PFSK-1 (cell line): ENCODE measurements at regions not wholly inside any gene's neighbourhood (a gene's known extent, or its start where the extent isn't known, plus 50 kb on each side); places are given as distances from the start of the nearest gene placed in this dataset.

ENCODE experiments used
- FOXP2 ChIP-seq: optimal IDR thresholded peaks from 2 replicates; pipeline ENCODE3; 2011; ENCODE audit warnings: borderline replicate concordance, control low read depth, inconsistent platforms; ENCODE audit not compliant: insufficient read depth; ENCODE audit errors: extremely low read length, extremely low read depth
- POLR2AphosphoS5 ChIP-seq: IDR thresholded peaks from 2 replicates; pipeline ENCODE4 v1.6.1; 2012; ENCODE audit warnings: low read depth, mild to moderate bottlenecking, control low read depth, low read length, moderate library complexity
- REST ChIP-seq, 2 experiments: IDR thresholded peaks; 2 replicates each; pipeline versions ENCODE4 v1.6.1 to v1.8.0; 2011 to 2012; ENCODE audit warnings: low read depth in 2 of 2, low read length in 2 of 2, control low read depth in 1 of 2, inconsistent platforms in 1 of 2, mild to moderate bottlenecking in 1 of 2, moderate library complexity in 1 of 2; ENCODE audit not compliant: insufficient read depth in 1 of 2
- SIN3A ChIP-seq: IDR thresholded peaks from 2 replicates; pipeline ENCODE4 v1.6.1; 2012; ENCODE audit warnings: mild to moderate bottlenecking, low read length, moderate library complexity, borderline replicate concordance; ENCODE audit not compliant: insufficient read depth
- TAF1 ChIP-seq: IDR thresholded peaks from 2 replicates; pipeline ENCODE4 v1.6.1; 2012; ENCODE audit warnings: low read length, control low read depth, borderline replicate concordance; ENCODE audit not compliant: insufficient read depth

- TF ChIP-seq TAF1, result no peak
- no peak for TF ChIP-seq POLR2AphosphoS5
- TF ChIP-seq FOXP2, result no peak
- TF ChIP-seq SIN3A, result no peak
- TF ChIP-seq REST (IDR thresholded peaks at IDR 0.05; ENCODE audit: insufficient read depth in 1 of 2, low read depth in 2 of 2, low read length in 2 of 2), result no peak
Observed at GRCh38 chr11:119586181-119586580, 142.8 kb downstream of the NECTIN1 start.

- TF ChIP-seq SIN3A, result no peak
- no peak for TF ChIP-seq TAF1
- TF ChIP-seq FOXP2, result no peak
- no peak for TF ChIP-seq REST (IDR thresholded peaks at IDR 0.05; ENCODE audit: insufficient read depth in 1 of 2, low read depth in 2 of 2, low read length in 2 of 2)
- no peak for TF ChIP-seq POLR2AphosphoS5
Observed at GRCh38 chr11:119585043-119585781, 143.8 kb downstream of the NECTIN1 start.

GRCh38 chr11:119584193-119585042, 144.6 kb downstream of the NECTIN1 start:
- no peak for TF ChIP-seq TAF1
- TF ChIP-seq POLR2AphosphoS5, result no peak
- no peak for TF ChIP-seq SIN3A
- TF ChIP-seq REST (IDR thresholded peaks at IDR 0.05; ENCODE audit: insufficient read depth in 1 of 2, low read depth in 2 of 2, low read length in 2 of 2), result no peak
- TF ChIP-seq FOXP2, result no peak

GRCh38 chr11:119583585-119583984, 145.4 kb downstream of the NECTIN1 start:
- no peak for TF ChIP-seq TAF1
- TF ChIP-seq FOXP2, result no peak
- no peak for TF ChIP-seq SIN3A
- TF ChIP-seq REST (IDR thresholded peaks at IDR 0.05; ENCODE audit: insufficient read depth in 1 of 2, low read depth in 2 of 2, low read length in 2 of 2), result no peak
- TF ChIP-seq POLR2AphosphoS5, result no peak
